22Rv1 (cell line): ENCODE measurements at regions not wholly inside any gene's neighbourhood (a gene's known extent, or its start where the extent isn't known, plus 50 kb on each side); places are given as distances from the start of the nearest gene placed in this dataset.

Experiments
- ZFX ChIP-seq: fragments of 450-650 bp; IDR thresholded peaks from 2 replicates; pipeline ENCODE4 v1.6.1; 2017; ENCODE audit warnings: antibody characterized with exemption, borderline replicate concordance
- TF ChIP-seq, protein P1 (sequence below): fragments of 450-650 bp; IDR thresholded peaks from 2 replicates; pipeline ENCODE4 v1.5.1; 2017; ENCODE audit warnings: mild to moderate bottlenecking

DNA sequence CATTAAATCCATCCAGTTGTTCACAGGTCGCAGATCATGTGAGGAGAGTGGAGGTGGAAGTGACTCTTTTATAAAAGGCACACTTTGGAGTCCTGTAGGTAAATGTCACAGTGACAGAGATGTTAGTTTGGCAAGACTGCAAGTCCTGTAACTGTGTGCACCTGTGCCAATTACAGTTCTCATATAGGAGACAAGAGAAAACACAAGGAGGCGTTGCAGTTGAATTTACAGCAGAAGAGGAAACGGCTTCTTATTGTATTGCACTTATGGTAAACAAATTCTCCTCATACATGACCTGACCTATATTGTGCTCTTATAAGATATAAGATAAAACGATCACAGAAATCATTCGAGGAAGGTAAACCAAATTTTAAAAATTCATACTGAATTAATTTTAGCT is 732.8 kb upstream of the SLC10A2 start:
- TF ChIP-seq, protein P1, sequence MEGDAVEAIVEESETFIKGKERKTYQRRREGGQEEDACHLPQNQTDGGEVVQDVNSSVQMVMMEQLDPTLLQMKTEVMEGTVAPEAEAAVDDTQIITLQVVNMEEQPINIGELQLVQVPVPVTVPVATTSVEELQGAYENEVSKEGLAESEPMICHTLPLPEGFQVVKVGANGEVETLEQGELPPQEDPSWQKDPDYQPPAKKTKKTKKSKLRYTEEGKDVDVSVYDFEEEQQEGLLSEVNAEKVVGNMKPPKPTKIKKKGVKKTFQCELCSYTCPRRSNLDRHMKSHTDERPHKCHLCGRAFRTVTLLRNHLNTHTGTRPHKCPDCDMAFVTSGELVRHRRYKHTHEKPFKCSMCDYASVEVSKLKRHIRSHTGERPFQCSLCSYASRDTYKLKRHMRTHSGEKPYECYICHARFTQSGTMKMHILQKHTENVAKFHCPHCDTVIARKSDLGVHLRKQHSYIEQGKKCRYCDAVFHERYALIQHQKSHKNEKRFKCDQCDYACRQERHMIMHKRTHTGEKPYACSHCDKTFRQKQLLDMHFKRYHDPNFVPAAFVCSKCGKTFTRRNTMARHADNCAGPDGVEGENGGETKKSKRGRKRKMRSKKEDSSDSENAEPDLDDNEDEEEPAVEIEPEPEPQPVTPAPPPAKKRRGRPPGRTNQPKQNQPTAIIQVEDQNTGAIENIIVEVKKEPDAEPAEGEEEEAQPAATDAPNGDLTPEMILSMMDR: no peak
- TF ChIP-seq ZFX: no peak
